Activated CD8-positive, alpha-beta memory T cell treated with anti-CD3 and anti-CD28 coated beads for 36 hours (primary cell): ENCODE measurements at regions not wholly inside any gene's neighbourhood (a gene's known extent, or its start where the extent isn't known, plus 50 kb on each side); places are given as distances from the start of the nearest gene placed in this dataset.

Experiments
- CTCF ChIA-PET: fragments of 350-600 bp; sonication (Branson Sonifier 250); formaldehyde crosslinking; loops from one replicate; lab custom pipeline; 2021; ENCODE audit warnings: antibody characterized with exemption; lab: Charles Lee
- POLR2A ChIA-PET: fragments of 350-600 bp; sonication (Branson Sonifier 250); formaldehyde crosslinking; loops from one replicate; lab custom pipeline; 2021; ENCODE audit warnings: antibody characterized with exemption; lab: Charles Lee

GRCh38 chr6:43910638-43911353 is 140.8 kb downstream of the VEGFA start:
- CTCF ChIA-PET = no interaction called here
- POLR2A ChIA-PET = no interaction called here

GRCh38 chr6:43910149-43910637 is 140.2 kb downstream of the VEGFA start:
- ChIA-PET POLR2A (no interaction called here), CTCF (no interaction called here)

DNA sequence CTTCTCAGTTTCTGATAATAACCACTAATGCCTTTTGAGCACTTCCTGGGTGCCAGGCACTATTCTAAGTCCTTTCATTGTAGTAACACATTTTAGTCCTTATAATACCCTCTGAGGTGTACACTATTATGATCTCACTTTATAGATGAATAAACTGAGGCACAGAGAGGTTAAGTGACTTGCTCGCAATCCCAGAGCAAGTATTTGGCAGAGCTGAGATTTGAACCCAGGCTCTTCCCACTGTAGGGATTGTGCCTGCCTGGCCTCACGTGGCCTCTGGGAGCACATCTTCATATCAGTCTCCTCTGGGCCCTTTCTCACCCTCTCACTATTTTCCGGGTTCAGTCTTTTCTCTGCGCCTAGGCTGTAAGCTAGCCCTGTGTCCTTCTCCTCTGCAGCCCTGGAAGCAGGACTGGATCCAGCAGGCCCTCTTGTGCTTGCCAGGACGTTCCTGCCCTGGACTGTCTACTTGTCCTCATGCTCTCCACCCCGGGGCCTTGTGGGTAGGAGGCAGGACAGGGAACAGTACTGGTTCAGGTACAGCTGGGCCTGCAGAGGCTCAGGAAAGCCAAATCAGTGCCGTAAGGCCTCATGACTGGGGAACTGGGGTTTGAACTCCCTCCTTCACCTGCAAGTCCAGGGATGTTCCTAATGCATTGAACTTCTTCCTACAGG is 139.6 kb downstream of the VEGFA start:
- CTCF ChIA-PET = no interaction called here
- POLR2A ChIA-PET = no interaction called here

DNA sequence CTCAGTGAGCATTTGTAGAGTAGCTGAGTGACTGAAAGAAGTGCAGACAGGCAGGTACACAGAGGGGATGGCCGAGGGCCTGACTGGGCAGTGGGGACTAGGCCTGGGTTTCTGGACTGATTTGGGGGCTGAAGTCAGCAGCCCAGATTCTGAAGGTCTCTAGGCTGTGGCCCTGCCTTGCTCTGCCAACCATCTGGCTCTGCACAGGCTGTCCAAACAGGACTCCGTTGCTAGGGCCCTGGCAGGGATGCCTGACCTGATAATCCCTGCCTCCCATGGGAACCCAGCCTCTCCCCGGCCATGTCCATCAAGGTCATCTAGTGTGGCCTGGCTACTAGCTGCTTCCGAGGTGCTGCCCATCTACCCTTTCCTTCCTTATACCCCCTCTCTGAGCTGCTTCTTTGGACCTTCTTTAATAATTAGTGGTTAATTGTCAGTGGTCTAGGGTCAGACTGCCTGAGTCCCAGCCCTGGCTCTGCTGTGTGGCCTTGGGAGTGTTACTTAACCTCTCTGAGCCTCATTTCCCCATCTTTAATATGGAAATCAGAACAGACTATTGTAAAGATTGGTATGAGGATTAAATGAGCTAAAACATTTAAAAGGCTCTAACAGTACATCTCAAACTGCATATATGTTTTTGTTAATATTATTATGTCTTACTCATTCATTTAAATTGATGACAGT is 137.9 kb downstream of the VEGFA start:
- CTCF ChIA-PET = no interaction called here

DNA sequence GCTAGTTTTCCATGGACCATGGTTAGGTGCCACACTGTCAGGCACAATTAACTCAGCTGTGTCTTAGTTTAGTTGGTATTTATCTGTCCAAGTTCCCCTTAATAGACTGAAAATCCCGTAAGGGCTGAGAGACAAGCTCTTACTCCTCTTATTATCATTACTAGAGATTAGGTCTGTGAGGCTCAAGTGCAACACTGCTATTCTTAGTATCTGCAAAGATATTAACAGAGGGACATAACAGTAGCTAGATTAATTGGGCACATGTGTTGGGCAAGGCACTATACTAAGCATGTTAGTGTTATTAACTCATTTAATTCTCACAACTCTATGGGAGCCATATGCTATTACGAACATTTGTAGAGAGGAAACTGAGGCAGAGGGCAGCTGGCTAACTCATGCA is 137.3 kb downstream of the VEGFA start:
- CTCF ChIA-PET = no interaction called here
- POLR2A ChIA-PET = interaction anchor here (0.5 kb wide), 1 partner anchor 1788 kb away, joined by 6 read pairs; no protein-coding TSS in a partner anchor

More for the DNA sequence above, 137.9 kb downstream of the VEGFA start:
- POLR2A ChIA-PET = interaction anchor here (0.5 kb wide), 1 partner anchor 1789 kb away, joined by 6 read pairs; no protein-coding TSS in a partner anchor

- ChIA-PET POLR2A (no interaction called here), CTCF (interaction anchor here (0.8 kb wide), 1 partner anchor 209 kb away, joined by 3 read pairs; no protein-coding TSS in a partner anchor)
These were observed 134.5 kb downstream of the VEGFA start for GRCh38 chr6:43904311-43905123.

DNA sequence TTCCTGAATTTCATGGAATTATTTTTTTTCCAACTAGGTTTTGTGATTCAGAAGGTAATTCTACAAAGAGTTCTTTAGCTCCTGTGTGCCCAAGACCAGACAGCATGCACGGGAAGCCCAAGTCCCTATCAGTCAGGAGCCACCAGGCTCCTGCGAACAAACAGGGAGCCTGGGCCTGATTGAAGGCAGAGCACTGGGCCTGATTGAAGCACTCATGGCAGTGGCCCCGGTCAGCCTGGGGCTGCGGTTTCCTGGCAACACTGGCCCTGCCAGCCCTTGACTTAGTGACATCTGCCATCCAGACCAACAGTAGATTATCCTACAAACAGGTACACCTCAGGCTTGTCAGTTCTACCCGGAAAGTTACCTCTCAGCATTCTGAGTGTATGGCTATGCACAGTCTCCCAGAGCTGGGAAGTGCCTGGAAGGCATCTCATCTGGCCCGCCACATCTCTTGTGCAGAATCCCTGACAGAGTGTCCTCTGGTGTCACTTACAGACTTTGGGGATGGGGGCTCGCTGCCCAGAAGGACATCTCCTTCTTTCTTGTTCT is 133.8 kb downstream of the VEGFA start:
- ChIA-PET POLR2A (no interaction called here), CTCF (interaction anchor here (0.6 to 0.8 kb wide), 2 partner anchors 43 to 210 kb away, joined by 3 read pairs; no protein-coding TSS in a partner anchor)

DNA sequence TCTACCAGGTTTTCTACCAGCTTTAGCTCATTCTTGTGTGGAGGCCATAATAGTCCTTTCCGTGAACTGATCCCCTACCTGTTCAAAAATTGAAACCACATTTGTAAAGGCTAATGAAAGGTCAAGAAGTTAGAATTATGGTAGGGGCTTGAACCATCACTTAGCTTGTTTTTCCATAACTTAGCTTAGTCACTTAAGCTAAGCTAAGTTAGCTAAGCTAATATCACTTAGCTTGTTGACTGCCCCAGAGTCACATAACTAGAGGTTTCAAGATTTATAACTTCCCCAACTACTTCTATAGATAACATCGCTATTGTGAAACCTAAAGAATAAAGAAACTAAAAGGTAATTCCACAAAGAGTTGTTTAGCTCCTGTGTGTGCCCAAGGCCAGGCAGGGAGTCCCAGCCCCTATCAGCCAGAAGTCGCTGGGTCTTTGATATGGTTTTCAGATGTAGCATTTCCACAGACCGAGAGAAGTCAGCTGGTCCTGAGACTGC is 131.8 kb downstream of the VEGFA start:
- CTCF ChIA-PET = no interaction called here

DNA sequence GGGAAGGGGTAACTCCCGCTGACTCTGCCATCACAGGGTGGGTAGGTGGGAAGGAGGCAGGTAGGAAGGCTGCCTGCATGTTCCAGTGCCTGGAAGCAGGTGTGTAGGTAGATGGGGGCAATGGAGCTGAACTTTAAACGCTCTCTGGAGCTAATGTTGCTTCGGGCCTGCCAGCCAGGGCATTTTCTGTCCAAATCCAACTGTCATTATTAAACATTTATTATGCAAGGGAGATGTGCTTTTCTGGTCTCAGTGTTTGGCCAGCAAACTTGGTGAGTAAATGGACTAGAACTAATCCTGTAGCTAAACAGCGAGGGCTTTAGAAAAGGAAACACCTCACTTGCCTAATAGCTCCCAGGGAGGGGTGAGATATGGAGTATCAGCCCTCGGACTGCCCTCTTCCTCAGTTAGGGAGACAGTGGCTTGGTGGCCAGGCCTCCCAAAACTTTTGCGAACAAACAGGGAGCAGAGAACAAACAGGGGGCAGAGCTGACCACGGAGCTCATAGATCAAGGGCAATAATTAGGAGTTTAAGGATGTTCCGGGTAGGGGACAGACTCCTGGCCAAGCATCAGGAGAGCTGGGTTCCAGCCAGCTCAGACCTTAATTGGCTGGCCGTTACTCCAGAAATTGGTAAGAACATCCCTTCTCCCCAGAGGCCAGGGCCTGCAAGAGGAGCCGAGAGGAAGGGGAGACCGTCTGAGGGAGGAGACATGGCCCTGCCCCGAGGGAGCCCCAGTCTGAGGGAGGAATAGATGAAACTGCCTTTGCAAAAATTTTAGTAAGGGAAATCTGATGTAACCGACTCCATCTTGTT is 131.1 kb downstream of the VEGFA start:
- POLR2A ChIA-PET = no interaction called here
- CTCF ChIA-PET = interaction anchor here (0.8 kb wide), 1 partner anchor 132 kb away, joined by 3 read pairs; no protein-coding TSS in a partner anchor

More for the DNA sequence above, 131.8 kb downstream of the VEGFA start:
- POLR2A ChIA-PET = no interaction called here

DNA sequence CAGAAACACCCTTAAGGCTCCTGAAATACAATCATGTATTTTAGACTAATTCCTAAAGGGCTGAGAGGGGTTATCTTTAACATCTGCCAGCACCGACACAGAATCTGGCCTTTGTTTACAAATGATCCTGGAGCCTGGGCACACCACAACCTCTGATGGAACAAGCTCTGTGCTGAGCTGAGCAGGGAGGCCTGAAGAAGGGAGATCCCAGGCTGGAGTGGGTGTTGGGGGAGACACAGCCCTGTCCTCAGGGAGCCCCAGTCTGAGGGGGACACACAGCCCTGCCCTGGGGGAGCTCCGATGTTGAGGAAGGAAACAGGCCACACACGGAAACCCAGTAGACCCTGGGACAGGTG is 130.5 kb downstream of the VEGFA start:
- ChIA-PET POLR2A (no interaction called here), CTCF (interaction anchor here (0.8 kb wide), 1 partner anchor 131 kb away, joined by 3 read pairs; no protein-coding TSS in a partner anchor)

DNA sequence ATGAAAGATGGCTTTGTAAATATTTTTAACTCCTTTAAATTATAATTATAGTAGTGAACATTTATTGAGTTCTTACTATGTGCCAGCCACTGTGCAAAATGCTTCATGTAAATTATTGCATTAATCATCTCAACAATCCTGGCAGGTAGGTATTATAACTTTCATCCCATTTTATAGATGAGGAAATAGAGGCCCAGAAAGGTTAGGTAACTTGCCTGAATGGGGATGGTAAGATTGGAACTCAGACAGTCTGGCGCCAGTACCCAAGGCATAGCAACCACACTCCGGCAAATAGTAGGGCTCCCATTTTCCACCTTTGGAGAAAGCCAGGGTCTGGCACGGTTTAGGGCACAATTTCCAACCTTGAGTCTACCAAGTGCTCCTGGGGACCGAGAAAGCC is 129.8 kb downstream of the VEGFA start:
- CTCF ChIA-PET = no interaction called here
- POLR2A ChIA-PET = no interaction called here

- ChIA-PET POLR2A (no interaction called here), CTCF (interaction anchor here (0.7 kb wide), 1 partner anchor 28 kb away, joined by 3 read pairs; no protein-coding TSS in a partner anchor)
These were observed 128.5 kb downstream of the VEGFA start for GRCh38 chr6:43898358-43899131.

- POLR2A ChIA-PET = no interaction called here
These were observed 127.7 kb downstream of the VEGFA start for GRCh38 chr6:43897571-43898302.

GRCh38 chr6:43896329-43897255 is 126.6 kb downstream of the VEGFA start:
- ChIA-PET POLR2A (no interaction called here), CTCF (no interaction called here)

More at GRCh38 chr6:43897571-43898302, 127.7 kb downstream of the VEGFA start:
- CTCF ChIA-PET = interaction anchor here (0.7 kb wide), 1 partner anchor 29 kb away, joined by 3 read pairs; no protein-coding TSS in a partner anchor

DNA sequence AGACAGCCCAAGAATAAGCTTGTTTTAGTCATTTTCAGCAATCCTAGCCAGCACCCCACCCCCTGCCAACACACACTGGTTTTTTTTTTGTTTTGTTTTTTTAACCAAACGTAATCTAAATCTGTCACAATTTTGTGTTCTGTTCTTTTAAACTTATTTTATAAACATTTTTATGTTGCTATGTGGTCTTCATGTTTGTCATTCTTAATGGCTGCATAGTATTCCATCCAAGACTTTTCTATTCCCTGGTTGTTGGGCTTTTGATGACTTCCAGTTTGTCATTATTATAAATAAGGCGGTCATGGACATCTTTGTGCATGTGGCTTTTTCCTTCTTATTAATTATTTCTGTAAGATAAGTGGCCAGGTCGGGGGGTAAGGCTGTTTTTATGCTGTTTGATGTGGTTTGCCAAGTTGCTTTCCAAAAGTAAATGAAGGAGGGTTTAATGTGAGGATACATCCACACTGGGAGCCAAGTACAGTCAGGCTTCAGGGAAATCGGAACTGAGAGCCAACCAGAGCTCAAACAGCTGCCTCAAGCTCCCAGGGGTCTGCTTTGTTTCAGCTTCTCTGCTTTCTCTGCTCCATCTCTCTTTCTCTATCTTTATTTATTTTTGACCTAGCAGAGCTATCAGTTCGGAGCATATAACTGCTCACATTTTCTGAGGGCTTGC is 125.8 kb downstream of the VEGFA start:
- ChIA-PET CTCF (no interaction called here), POLR2A (no interaction called here)
